LNCaP clone FGC (cell line): ENCODE measurements at regions not wholly inside any gene's neighbourhood (a gene's known extent, or its start where the extent isn't known, plus 50 kb on each side); places are given as distances from the start of the nearest gene placed in this dataset.

Source experiments
- DNase-seq: peaks from one replicate; pipeline ENCODE4 v3.0.0-alpha.2; 2011; ENCODE audit warnings: low read depth
- H3K4me3 ChIP-seq: 2 replicates; pipeline ENCODE4 v1.5.1; 2011; ENCODE audit warnings: mild to moderate bottlenecking, low read depth, low read length, control low read depth
- CTCF ChIP-seq: IDR thresholded peaks from 2 replicates; pipeline ENCODE4 v1.5.1; 2012; ENCODE audit warnings: mild to moderate bottlenecking; ENCODE audit not compliant: control insufficient read depth, insufficient read depth; ENCODE audit errors: extremely low read depth

DNA sequence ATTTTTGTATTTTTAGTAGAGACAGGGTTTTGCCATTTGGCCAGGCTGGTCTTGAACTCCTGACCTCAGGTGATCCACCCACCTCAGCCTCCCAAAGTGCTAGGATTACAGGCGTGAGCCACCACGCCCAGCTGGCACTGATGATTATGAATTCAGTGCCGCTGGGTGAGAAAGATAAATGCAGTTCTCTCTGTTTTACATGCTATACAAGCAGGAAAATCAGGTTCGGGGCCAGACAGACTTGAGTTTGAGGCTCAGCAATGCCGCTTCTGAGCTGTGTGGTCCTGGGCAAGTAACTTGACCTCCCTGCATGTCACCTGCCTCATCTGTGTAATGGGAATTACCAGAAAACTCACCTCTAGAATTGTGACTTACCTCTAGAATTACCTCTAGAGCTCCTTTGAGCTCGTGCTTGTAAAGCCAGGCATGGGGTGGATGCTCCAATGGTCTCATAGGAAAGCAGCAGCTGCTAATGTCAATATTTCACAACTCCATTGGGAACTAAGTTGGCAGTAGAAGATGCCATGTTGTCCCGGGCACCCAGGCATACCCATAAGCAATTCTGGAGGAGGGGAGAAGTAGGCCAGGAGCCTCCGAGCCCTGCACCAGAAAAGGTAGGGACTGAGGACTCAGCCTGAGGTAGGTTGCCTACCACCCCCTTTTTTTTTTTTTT lies 119.8 kb upstream of the SLC25A33 start:
- no peak for DNase-seq
- TF ChIP-seq CTCF, result no peak

GRCh38 chr1:9420835-9421532 lies 118.3 kb upstream of the SLC25A33 start:
- H3K4me3 ChIP-seq, result no peak overlapping the region
- DNase-seq, result no peak
- no peak for TF ChIP-seq CTCF

More for the DNA sequence above, 119.8 kb upstream of the SLC25A33 start:
- no peak overlapping the region for H3K4me3 ChIP-seq

DNA sequence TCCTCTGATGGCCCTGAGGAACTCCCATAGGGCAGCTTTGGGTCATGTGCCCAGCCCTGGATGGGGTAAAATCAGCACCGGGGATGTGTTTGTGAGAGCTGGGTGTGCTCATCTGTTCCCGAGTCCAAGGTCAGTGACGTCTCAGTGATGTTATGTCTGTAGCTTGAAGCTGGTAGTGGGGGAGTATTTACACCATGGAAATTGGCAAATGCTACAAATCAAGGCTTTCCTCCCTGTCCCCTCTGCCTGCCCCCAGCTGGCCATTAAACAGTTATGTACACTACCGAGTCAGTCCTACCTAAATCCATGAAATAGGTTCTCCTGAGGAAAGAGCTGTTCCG lies 117.8 kb upstream of the SLC25A33 start:
- no peak for TF ChIP-seq CTCF
- H3K4me3 ChIP-seq, result no peak overlapping the region
- no peak for DNase-seq

GRCh38 chr1:9422321-9422720 lies 116.9 kb upstream of the SLC25A33 start:
- no peak for DNase-seq
- no peak for TF ChIP-seq CTCF
- H3K4me3 ChIP-seq, result no peak overlapping the region

DNA sequence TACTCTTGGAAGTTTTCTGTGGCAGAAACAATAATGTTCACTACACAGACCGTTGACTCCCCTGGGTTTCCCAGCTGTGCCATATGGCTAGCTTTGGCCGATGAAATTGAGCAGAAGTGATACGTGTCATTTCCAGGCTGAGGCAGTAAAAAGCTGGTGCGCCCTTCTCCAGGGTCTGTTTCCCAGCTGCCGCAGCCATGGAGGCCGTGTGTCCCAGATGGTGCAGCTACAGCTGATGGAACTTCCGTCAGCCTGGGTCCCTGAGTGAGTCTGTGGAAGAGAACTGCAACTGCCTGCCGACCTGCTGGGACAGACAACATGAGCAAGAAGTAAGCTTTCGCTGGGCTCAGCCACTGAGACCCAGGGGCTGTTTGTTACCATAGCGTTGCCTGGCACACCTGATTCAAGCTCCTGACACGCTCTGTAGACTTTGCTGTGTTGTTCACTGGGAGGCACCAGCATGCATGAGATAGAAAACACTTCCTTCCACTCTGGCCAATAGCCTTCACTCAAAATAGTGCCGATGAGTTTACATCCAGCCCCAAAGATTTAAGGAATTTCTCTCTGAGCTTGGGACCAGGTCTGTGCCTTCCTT lies 116.3 kb upstream of the SLC25A33 start:
- no peak for TF ChIP-seq CTCF
- DNase-seq, result no peak
- H3K4me3 ChIP-seq, result no peak overlapping the region

GRCh38 chr1:9424261-9424660 lies 115.0 kb upstream of the SLC25A33 start:
- TF ChIP-seq CTCF, result no peak
- no peak for DNase-seq
- no peak overlapping the region for H3K4me3 ChIP-seq
